GM12872 (cell line): ENCODE measurements at regions not wholly inside any gene's neighbourhood (a gene's known extent, or its start where the extent isn't known, plus 50 kb on each side); places are given as distances from the start of the nearest gene placed in this dataset.

ENCODE experiments used
- TF ChIP-seq, protein P1 (sequence below): IDR thresholded peaks from 3 replicates; pipeline ENCODE4 v1.5.1; 2011; ENCODE audit warnings: low read depth, mild to moderate bottlenecking, low read length, moderate library complexity; ENCODE audit not compliant: insufficient read depth

DNA sequence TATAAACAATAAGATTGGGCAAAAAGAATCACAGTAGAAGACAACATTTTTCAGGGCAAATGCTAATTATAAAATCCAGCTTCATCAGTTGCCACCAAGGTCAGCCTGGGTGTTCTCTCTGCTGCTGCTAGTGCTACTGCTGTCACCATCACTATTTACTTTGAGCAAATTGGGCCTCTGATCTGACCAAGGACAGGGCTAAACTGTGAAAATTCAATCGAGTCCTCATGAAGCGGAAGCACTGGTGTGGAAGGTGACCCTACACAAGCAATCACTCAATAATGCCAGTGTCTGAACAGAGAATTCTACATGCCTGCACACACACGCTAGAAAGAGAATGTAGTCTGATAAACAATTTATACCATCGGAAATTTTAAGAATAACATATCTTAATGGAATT is 122.9 kb upstream of the TTC29 start:
- TF ChIP-seq, protein P1, sequence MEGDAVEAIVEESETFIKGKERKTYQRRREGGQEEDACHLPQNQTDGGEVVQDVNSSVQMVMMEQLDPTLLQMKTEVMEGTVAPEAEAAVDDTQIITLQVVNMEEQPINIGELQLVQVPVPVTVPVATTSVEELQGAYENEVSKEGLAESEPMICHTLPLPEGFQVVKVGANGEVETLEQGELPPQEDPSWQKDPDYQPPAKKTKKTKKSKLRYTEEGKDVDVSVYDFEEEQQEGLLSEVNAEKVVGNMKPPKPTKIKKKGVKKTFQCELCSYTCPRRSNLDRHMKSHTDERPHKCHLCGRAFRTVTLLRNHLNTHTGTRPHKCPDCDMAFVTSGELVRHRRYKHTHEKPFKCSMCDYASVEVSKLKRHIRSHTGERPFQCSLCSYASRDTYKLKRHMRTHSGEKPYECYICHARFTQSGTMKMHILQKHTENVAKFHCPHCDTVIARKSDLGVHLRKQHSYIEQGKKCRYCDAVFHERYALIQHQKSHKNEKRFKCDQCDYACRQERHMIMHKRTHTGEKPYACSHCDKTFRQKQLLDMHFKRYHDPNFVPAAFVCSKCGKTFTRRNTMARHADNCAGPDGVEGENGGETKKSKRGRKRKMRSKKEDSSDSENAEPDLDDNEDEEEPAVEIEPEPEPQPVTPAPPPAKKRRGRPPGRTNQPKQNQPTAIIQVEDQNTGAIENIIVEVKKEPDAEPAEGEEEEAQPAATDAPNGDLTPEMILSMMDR: no peak

DNA sequence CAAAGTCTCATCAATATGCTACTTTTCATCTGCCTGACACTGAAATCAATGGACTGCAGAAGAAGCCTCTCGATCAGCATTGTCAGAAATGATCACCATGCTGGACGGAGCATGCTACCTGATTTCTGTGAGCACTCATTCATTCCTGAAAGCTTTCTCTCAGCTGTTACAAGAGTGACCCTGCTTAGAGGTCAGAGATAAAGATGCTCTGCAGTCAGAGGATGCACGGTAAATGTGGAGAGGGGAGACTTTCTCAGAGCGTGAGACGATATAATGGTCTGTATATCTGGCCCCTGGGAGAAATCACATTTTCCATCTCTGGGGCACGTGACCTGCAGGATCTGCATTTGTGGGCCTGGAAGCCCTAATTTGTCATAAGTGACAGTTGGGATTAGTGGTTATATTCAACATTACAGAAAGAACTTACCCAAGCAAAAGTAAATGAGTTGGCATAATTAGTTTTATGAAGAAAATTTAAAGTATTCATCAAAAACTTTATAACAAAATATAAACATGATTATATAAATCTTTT is 125.6 kb upstream of the TTC29 start:
- TF ChIP-seq, protein P1: no peak

DNA sequence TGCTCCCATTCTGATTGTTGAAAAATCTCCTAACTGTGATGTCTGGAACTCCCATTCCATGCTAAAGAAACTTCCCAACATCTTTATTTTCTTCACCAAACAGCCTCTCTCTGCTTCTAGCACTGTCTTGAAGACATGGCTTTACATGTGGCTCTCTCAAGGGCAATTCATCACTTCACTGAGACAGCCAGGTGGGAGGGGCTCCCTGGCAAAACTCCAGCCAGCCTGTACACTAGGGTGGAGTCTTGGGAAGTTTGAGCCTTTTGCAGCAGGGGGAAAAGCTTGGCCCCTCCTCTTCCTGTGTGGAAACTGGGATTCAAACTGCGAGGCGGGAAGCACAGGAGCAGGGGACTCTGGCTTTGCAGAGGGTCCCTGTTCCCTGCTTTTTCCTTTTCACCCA is 130.5 kb upstream of the TTC29 start:
- TF ChIP-seq, protein P1: no peak

GRCh38 chr4:147076728-147077127 is 131.1 kb upstream of the TTC29 start:
- TF ChIP-seq, protein P1: no peak

DNA sequence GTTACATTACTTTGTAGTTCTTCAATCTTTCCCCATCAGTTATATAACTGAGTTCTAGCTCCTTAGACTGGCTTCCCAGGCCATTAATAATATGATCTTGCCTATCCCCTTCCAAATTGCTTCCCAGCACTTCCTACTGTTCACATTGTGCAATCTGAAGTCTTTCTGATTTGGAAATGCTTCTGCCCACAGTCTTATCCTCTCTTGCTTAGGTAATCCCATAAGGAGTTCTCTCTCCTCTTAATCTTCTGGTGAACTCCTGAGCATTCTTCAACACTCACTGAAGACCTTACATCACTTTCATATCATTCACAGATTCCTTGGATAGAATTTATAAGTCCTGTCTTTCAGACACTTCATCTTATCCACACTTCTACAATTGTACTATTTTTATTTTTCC is 132.7 kb upstream of the TTC29 start:
- TF ChIP-seq, protein P1: no peak

- TF ChIP-seq, protein P1: no peak
These were observed 133.4 kb upstream of the TTC29 start for GRCh38 chr4:147078875-147079658.

- TF ChIP-seq, protein P1: no peak
These were observed 139.2 kb upstream of the TTC29 start for GRCh38 chr4:147084861-147085260.
